HEK293 (cell line): ENCODE measurements at regions not wholly inside any gene's neighbourhood (a gene's known extent, or its start where the extent isn't known, plus 50 kb on each side); places are given as distances from the start of the nearest gene placed in this dataset.

Experiments
- CTCF ChIA-PET: fragments of 350-600 bp; formaldehyde crosslinking; extraction: SDS; loops from one replicate; lab custom pipeline; 2021; ENCODE audit warnings: antibody characterized with exemption; lab: Yijun Ruan, JAX
- POLR2A ChIA-PET: fragments of 300-600 bp; formaldehyde crosslinking; extraction: SDS; loops from one replicate; lab custom pipeline; 2020; ENCODE audit warnings: antibody characterized with exemption, inconsistent platforms; lab: Yijun Ruan, JAX
- H3K27ac ChIP-seq: fragments of 200-500 bp; sonication (Bioruptor generic); 2 replicates; pipeline ENCODE4 v1.5.1; 2014; ENCODE audit warnings: low read depth, low read length, control low read depth, inconsistent platforms; ENCODE audit errors: extremely low read depth
- H3K36me3 ChIP-seq, 2 experiments: fragments of 200-500 bp in 1 of 2; sonication (Bioruptor generic) in 1 of 2; 1 replicate in 1 of 2; 2 replicates in 1 of 2; pipeline ENCODE4 v1.5.1; 2014 to 2017; ENCODE audit warnings: inconsistent platforms in 2 of 2, low read length in 2 of 2; ENCODE audit not compliant: control insufficient read depth in 2 of 2, insufficient read depth in 1 of 2
- H3K4me1 ChIP-seq: fragments of 200-500 bp; sonication (Bioruptor generic); 2 replicates; pipeline ENCODE4 v1.5.1; 2014; ENCODE audit warnings: mild to moderate bottlenecking, low read length, inconsistent platforms; ENCODE audit not compliant: control insufficient read depth, insufficient read depth
- H3K4me3 ChIP-seq: 2 replicates; pipeline ENCODE4 v1.5.1; 2011; ENCODE audit warnings: low read depth, mild to moderate bottlenecking, control low read depth, low read length, moderate library complexity
- H3K9me3 ChIP-seq: fragments of 200-500 bp; sonication (Bioruptor generic); 2 replicates; pipeline ENCODE4 v1.5.1; 2014; ENCODE audit warnings: low read depth, low read length, inconsistent platforms; ENCODE audit not compliant: control insufficient read depth, insufficient read depth
- BCL11B ChIP-seq: fragments of 450-650 bp; formaldehyde crosslinking; IDR thresholded peaks from 2 replicates; pipeline ENCODE4 v1.5.1; 2016; ENCODE audit warnings: low read depth, missing biosample characterization, missing genetic modification characterization
- EGR2 ChIP-seq: fragments of 450-650 bp; formaldehyde crosslinking; IDR thresholded peaks from 2 replicates; pipeline ENCODE4 v1.5.1; 2016; ENCODE audit warnings: low read depth, missing biosample characterization, missing genetic modification characterization
- HOXA7 ChIP-seq: sonication (generic); formaldehyde crosslinking; IDR thresholded peaks from 2 replicates; pipeline ENCODE4 v1.8.1; 2022; ENCODE audit warnings: missing genetic modification reagents, borderline replicate concordance
- KLF9 ChIP-seq: fragments of 450-650 bp; formaldehyde crosslinking; IDR thresholded peaks from 2 replicates; pipeline ENCODE4 v1.5.1; 2016; ENCODE audit warnings: missing biosample characterization, missing genetic modification characterization, low read depth
- MZF1 ChIP-seq: fragments of 450-650 bp; formaldehyde crosslinking; IDR thresholded peaks from 2 replicates; pipeline ENCODE4 v1.5.1; 2017; ENCODE audit warnings: missing biosample characterization, missing genetic modification characterization, borderline replicate concordance
- SP2 ChIP-seq: fragments of 450-650 bp; formaldehyde crosslinking; IDR thresholded peaks from 2 replicates; pipeline ENCODE4 v1.5.1; 2016; ENCODE audit warnings: missing biosample characterization, missing genetic modification characterization
- ZNF10 ChIP-seq: fragments of 450-650 bp; formaldehyde crosslinking; IDR thresholded peaks from 2 replicates; pipeline ENCODE4 v1.5.1; 2017; ENCODE audit warnings: missing biosample characterization, missing genetic modification characterization
- ZNF148 ChIP-seq: fragments of 450-650 bp; formaldehyde crosslinking; IDR thresholded peaks from 2 replicates; pipeline ENCODE4 v1.5.0; 2017; ENCODE audit warnings: missing biosample characterization, missing genetic modification characterization, borderline replicate concordance
- ZNF155 ChIP-seq: fragments of 450-650 bp; formaldehyde crosslinking; IDR thresholded peaks from 2 replicates; pipeline ENCODE4 v1.5.1; 2016; ENCODE audit warnings: missing biosample characterization, missing genetic modification characterization
- ZNF221 ChIP-seq: fragments of 450-650 bp; formaldehyde crosslinking; IDR thresholded peaks from 2 replicates; pipeline ENCODE4 v1.5.1; 2017; ENCODE audit warnings: missing biosample characterization, missing genetic modification characterization, borderline replicate concordance
- ZNF501 ChIP-seq: fragments of 450-650 bp; formaldehyde crosslinking; IDR thresholded peaks from 2 replicates; pipeline ENCODE4 v1.5.1; 2016; ENCODE audit warnings: missing biosample characterization, missing genetic modification characterization
- ZNF571 ChIP-seq: fragments of 450-650 bp; formaldehyde crosslinking; IDR thresholded peaks from 2 replicates; pipeline ENCODE4 v1.5.0; 2017; ENCODE audit warnings: missing biosample characterization, missing genetic modification characterization
- ZNF624 ChIP-seq: fragments of 450-650 bp; formaldehyde crosslinking; IDR thresholded peaks from 2 replicates; pipeline ENCODE4 v1.5.1; 2017; ENCODE audit warnings: missing biosample characterization, missing genetic modification characterization
- ZNF658 ChIP-seq: fragments of 450-650 bp; formaldehyde crosslinking; IDR thresholded peaks from 2 replicates; pipeline ENCODE4; 2016; ENCODE audit warnings: missing biosample characterization, missing genetic modification characterization
- ZSCAN16 ChIP-seq: fragments of 450-650 bp; formaldehyde crosslinking; IDR thresholded peaks from 2 replicates; pipeline ENCODE4 v1.5.1; 2016; ENCODE audit warnings: missing biosample characterization, missing genetic modification characterization
- TF ChIP-seq, protein P1 (sequence below): fragments of 450-650 bp; formaldehyde crosslinking; IDR thresholded peaks from 2 replicates; pipeline ENCODE4 v1.5.1; 2016; ENCODE audit warnings: missing biosample characterization, missing genetic modification characterization

DNA sequence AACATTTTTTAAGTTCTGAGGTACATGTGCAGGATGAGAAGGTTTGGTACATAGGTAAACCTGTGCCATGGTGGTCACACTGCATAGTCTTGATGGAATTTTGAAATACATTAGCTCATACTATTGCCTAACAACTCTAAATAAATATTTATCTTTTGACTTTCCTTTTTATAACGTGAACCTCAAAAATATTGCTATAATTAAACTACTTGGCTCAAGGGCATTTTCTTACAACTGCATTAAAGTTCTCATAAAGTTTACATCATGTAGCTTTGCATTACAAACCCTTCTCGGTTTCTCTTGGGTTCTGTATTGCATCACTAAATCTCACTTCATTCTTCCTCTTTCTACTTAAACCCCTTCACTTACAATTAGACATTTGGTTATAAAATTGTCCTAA is 636.0 kb upstream of the PTCHD4 start (continued):
- TF ChIP-seq ZNF624 (tag by site-specific recombination) (no peak), ZNF571 (tag by site-specific recombination) (no peak), ZNF148 (tag by site-specific recombination) (no peak), BCL11B (tag by site-specific recombination) (no peak), KLF9 (tag by site-specific recombination) (no peak), HOXA7 (CRISPR knock-in tag) (no peak), ZNF221 (tag by site-specific recombination) (no peak)
- TF ChIP-seq, protein P1, sequence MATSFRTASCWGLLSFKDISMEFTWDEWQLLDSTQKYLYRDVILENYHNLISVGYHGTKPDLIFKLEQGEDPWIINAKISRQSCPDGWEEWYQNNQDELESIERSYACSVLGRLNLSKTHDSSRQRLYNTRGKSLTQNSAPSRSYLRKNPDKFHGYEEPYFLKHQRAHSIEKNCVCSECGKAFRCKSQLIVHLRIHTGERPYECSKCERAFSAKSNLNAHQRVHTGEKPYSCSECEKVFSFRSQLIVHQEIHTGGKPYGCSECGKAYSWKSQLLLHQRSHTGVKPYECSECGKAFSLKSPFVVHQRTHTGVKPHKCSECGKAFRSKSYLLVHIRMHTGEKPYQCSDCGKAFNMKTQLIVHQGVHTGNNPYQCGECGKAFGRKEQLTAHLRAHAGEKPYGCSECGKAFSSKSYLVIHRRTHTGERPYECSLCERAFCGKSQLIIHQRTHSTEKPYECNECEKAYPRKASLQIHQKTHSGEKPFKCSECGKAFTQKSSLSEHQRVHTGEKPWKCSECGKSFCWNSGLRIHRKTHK (tag by site-specific recombination): no peak

DNA sequence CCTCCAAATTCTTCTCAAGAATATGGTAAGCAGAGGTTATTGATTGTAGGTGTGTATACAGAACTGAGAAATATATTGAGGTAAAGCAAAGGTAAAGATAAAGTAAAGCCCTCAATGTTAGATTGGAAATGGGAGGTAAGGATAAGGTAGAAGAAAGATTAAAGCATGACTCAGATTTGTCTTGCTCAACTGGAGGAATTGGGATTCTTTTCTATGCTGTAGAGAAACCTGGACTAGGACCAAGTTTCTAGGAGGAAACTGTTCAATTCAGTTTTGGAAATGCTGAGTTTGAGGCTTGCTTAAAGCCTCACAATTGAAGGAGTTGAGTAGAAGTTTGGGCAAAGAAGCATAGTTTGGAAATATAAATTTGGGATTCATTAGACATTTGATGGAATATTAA is 634.0 kb upstream of the PTCHD4 start:
- TF ChIP-seq ZSCAN16: no peak
- H3K27ac ChIP-seq: no peak overlapping the region
- no peaks in the 10 kb centered on the region for H3K36me3 ChIP-seq
- H3K4me3 ChIP-seq: no peak overlapping the region
- ChIA-PET POLR2A (no interaction called here), CTCF (no interaction called here)
- H3K4me1 ChIP-seq: no peaks in the 10 kb centered on the region
- no peaks in the 10 kb centered on the region for H3K9me3 ChIP-seq

- no peak overlapping the region for H3K27ac ChIP-seq
- CTCF ChIA-PET: interaction anchor here (0.7 kb wide), 1 partner anchor 518 kb away, joined by 3 read pairs; no protein-coding TSS in a partner anchor
- H3K36me3 ChIP-seq: no peaks in the 10 kb centered on the region
- no peak for TF ChIP-seq MZF1 (tag by site-specific recombination)
- TF ChIP-seq ZNF155 (tag by site-specific recombination): no peak
- TF ChIP-seq ZNF658: no peak
- TF ChIP-seq, all 188 proteins: peak for 0
- POLR2A ChIA-PET: no interaction called here
- H3K4me3 ChIP-seq: no peak overlapping the region
- H3K4me1 ChIP-seq: no peaks in the 10 kb centered on the region
- no peaks in the 10 kb centered on the region for H3K9me3 ChIP-seq
Measured at GRCh38 chr6:48743738-48744137, 632.7 kb upstream of the PTCHD4 start.

GRCh38 chr6:48736501-48737206 is 625.7 kb upstream of the PTCHD4 start:
- TF ChIP-seq ZNF10 (tag by site-specific recombination): no peak
- no peak for TF ChIP-seq ZNF501 (tag by site-specific recombination)
- no peak for TF ChIP-seq SP2 (tag by site-specific recombination)
- no peak for TF ChIP-seq EGR2
- no peaks in the 10 kb centered on the region for H3K4me1 ChIP-seq
- no peaks in the 10 kb centered on the region for H3K36me3 ChIP-seq
- POLR2A ChIA-PET: no interaction called here
- CTCF ChIA-PET: no interaction called here
- no peaks in the 10 kb centered on the region for H3K9me3 ChIP-seq
- no peak overlapping the region for H3K27ac ChIP-seq
- H3K4me3 ChIP-seq: no peak overlapping the region
